PC-9 (cell line): ENCODE measurements at regions not wholly inside any gene's neighbourhood (a gene's known extent, or its start where the extent isn't known, plus 50 kb on each side); places are given as distances from the start of the nearest gene placed in this dataset.

Experiments
- EZH2 ChIP-seq: fragments of 200-600 bp; sonication (generic); IDR thresholded peaks from 2 replicates; pipeline ENCODE4 v1.8.0; 2017; ENCODE audit warnings: antibody characterized with exemption, low read depth
- TF ChIP-seq, protein P1 (sequence below): fragments of 200-600 bp; sonication (generic); conservative IDR thresholded peaks from 2 replicates; pipeline ENCODE4 v1.6.1; 2017; ENCODE audit warnings: mixed run types, antibody characterized with exemption, mild to moderate bottlenecking, moderate library complexity

DNA sequence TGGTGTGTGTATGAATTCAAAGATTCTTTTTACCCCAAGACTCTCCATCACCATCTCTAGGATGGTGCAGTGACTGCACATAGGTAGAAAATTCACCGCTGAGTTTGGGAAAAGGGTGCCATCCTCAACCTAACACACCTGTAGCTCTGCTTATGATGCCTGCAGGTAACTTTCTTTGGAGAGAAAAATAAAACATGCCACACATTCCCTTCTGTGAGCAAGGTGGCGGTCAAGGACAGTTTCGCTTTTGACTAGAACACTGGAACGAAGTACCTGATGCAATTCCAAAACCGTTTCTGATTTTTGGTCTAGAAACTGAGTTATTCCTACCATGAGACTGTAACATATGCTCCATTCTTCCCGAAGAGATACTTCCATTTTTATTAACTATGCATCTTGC, 205.6 kb downstream of the FGFR2 start:
- TF ChIP-seq, protein P1, sequence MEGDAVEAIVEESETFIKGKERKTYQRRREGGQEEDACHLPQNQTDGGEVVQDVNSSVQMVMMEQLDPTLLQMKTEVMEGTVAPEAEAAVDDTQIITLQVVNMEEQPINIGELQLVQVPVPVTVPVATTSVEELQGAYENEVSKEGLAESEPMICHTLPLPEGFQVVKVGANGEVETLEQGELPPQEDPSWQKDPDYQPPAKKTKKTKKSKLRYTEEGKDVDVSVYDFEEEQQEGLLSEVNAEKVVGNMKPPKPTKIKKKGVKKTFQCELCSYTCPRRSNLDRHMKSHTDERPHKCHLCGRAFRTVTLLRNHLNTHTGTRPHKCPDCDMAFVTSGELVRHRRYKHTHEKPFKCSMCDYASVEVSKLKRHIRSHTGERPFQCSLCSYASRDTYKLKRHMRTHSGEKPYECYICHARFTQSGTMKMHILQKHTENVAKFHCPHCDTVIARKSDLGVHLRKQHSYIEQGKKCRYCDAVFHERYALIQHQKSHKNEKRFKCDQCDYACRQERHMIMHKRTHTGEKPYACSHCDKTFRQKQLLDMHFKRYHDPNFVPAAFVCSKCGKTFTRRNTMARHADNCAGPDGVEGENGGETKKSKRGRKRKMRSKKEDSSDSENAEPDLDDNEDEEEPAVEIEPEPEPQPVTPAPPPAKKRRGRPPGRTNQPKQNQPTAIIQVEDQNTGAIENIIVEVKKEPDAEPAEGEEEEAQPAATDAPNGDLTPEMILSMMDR, result no peak
- TF ChIP-seq EZH2, result no peak
